ENCODE measurements at regions not wholly inside any gene's neighbourhood (a gene's known extent, or its start where the extent isn't known, plus 50 kb on each side); places are given as distances from the start of the nearest gene placed in this dataset.
A peak's percentile ranks its signal among the peaks of the same experiment; 100 is the strongest.
"Not testable (repeated sequence)": the region's sequence is repeated elsewhere in the genome, so short reads cannot be mapped to it uniquely, and the experiment has no call there.

DNA sequence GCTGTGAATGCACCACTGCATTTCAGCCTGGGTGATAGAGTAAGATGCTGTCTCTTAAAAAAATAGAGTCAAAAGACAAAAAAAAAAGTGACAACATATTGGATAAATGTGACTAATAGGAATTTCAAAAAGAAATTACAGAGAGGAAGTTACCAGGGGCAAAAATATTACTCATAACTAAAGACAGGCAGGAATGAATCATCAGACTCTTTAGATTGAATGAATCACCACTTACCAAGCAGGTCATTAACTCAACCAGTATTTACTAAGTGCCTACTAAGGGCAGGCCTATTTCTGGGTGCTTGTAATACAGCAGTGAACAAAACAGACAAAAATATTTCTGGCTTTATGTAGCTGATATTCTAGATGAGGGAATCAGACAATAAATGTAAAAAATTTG, 301.3 kb downstream of the UBE2NL start:
- H3K27me3 Mint-ChIP-seq; H3K36me3 Mint-ChIP-seq (ENCODE audit: low read depth); intact Hi-C loops (cut with micrococcal nuclease); DNase-seq; CTCF ChIA-PET; POLR2A ChIA-PET; H3K9me3 Mint-ChIP-seq; H3K4me3 Mint-ChIP-seq; H3K27ac Mint-ChIP-seq; H3K4me1 Mint-ChIP-seq: not testable (repeated sequence)
- ATAC-seq (ENCODE audit: low read depth): peak; percentile 57

DNA sequence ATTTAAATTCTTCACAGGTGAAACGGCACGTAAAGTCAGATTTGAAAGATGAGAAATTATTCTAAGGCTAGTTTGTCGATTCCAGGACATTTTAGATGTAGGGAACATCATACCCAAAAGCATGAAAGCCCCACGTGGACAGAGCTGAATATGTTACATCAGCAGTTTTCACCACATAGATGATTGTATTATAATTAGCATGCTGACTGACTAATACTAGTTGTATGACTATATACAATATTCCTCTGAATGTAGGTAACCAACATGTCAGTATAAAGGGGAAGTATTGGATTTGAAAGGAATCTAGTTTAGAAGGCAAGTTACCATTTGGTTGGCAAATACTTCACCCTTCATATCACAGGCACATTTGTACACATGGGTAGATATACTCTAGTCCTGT, 304.6 kb downstream of the UBE2NL start:
- DNase-seq; ATAC-seq (ENCODE audit: low read depth); intact Hi-C loops (cut with micrococcal nuclease); H3K27ac Mint-ChIP-seq; CTCF ChIA-PET; H3K27me3 Mint-ChIP-seq; H3K4me1 Mint-ChIP-seq; H3K4me3 Mint-ChIP-seq; H3K9me3 Mint-ChIP-seq; POLR2A ChIA-PET; H3K36me3 Mint-ChIP-seq (ENCODE audit: low read depth): not testable (repeated sequence)

DNA sequence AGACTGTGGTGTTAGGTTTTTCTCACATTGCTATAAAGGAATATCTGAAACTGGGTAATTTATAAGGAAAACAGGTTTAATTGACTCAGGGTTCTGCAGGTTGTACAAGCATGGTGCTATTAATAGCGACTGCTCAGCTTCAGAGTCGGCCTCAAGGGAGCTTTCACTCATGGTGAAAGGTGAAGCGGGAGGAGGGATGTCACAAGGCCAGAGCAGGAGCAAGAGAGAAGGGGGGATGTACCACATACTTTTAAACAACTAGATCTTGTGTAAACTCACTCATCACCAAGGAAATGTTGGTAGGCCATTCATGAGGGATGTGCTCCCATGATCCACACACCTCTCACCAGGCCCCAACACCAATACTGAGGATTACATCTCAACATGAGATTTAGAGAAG, 313.2 kb downstream of the UBE2NL start:
- H3K27ac Mint-ChIP-seq; ATAC-seq (ENCODE audit: low read depth); H3K9me3 Mint-ChIP-seq; intact Hi-C loops (cut with micrococcal nuclease); H3K4me1 Mint-ChIP-seq; DNase-seq; POLR2A ChIA-PET; H3K36me3 Mint-ChIP-seq (ENCODE audit: low read depth); H3K27me3 Mint-ChIP-seq; CTCF ChIA-PET; H3K4me3 Mint-ChIP-seq: not testable (repeated sequence)

DNA sequence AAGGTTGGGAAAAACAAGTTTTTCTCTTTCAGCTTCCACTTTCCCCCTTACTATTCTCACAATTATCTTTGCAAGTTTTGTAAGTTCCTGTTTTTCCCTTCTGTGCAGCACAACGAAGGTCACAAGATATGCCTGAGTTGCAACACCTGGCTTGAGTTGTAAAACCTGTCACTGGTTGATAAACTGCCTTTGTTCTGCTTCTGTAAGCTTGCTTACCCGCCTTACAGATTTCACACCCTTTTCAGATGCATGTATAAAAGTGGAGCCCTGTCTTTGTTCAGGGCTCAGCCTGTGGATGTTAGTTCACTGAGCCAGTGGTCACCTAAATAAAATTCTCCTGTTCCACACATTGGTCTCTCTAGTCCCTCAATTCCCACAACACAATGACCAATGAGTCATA, 318.9 kb downstream of the UBE2NL start:
- H3K4me3 Mint-ChIP-seq; CTCF ChIA-PET; H3K36me3 Mint-ChIP-seq (ENCODE audit: low read depth); H3K27ac Mint-ChIP-seq; POLR2A ChIA-PET; H3K9me3 Mint-ChIP-seq; DNase-seq; intact Hi-C loops (cut with micrococcal nuclease); H3K27me3 Mint-ChIP-seq; H3K4me1 Mint-ChIP-seq: not testable (repeated sequence)
- peak; percentile 82 for ATAC-seq (ENCODE audit: low read depth)

DNA sequence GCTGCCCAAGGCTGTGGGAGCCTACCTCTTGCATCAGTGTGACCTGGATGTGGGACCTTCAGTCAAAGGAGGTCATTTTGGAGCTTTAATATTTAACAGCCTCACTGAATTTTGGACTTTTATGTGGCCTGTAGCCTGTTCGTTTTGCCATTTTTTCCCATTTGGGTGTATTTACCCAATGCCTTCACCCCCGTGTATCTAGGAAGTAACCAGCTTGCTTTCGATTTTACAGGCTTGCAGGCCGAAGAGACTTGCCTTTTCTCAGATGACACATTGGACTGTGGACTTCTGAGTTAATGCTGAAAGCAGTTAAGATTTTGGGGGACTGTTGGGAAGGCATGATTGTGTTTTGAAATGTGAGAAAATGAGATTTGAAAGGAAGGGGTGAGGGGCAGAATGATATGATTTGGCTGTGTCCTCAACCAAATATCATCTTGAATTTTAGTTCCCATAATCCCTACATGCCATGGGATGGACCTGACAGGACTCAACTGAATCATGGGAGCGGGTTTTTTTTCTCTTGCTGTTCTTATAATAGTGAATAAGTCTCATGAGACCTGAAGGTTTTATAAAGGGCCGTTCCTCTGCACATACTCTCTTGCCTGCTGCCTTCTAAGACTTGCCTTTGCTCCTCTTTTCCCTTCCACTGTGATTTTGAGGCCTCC, 324.6 kb downstream of the UBE2NL start:
- POLR2A ChIA-PET; intact Hi-C loops (cut with micrococcal nuclease): not testable (repeated sequence)

DNA sequence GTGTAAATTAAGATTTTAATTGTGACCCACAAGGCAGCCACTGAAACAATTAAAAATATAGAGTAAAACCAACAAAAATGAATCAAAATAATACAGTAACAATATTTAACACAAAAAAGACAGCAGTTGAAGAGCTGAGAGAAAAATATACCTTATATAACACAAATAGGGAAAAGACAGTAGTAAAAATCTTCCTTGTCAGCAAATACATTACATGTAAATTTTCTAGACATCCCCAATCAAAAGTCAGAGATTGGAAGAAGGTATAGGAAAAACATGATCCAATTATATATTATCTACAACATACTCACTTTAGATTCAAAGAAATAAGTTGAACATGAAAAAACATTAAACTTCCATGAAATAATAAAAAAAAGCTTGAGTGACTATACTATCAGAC, 330.8 kb downstream of the UBE2NL start:
- Mint-ChIP-seq H3K27me3 (no peaks in the 10 kb centered on the region), H3K36me3 (ENCODE audit: low read depth) (no peaks in the 10 kb centered on the region), H3K27ac (no peak overlapping the region), H3K9me3 (peaks cover 10% of the 10 kb centered on the region), H3K4me1 (no peaks in the 10 kb centered on the region), H3K4me3 (no peak overlapping the region)
- TF ChIP-seq, protein P1, sequence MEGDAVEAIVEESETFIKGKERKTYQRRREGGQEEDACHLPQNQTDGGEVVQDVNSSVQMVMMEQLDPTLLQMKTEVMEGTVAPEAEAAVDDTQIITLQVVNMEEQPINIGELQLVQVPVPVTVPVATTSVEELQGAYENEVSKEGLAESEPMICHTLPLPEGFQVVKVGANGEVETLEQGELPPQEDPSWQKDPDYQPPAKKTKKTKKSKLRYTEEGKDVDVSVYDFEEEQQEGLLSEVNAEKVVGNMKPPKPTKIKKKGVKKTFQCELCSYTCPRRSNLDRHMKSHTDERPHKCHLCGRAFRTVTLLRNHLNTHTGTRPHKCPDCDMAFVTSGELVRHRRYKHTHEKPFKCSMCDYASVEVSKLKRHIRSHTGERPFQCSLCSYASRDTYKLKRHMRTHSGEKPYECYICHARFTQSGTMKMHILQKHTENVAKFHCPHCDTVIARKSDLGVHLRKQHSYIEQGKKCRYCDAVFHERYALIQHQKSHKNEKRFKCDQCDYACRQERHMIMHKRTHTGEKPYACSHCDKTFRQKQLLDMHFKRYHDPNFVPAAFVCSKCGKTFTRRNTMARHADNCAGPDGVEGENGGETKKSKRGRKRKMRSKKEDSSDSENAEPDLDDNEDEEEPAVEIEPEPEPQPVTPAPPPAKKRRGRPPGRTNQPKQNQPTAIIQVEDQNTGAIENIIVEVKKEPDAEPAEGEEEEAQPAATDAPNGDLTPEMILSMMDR (IDR thresholded peaks at IDR 0.05): no peak
- intact Hi-C loops (cut with micrococcal nuclease): no loop called here
- CTCF ChIA-PET: no interaction called here
- ATAC-seq (ENCODE audit: low read depth) (no peak), DNase-seq (no peak)
- POLR2A ChIA-PET: no interaction called here

More for the DNA sequence above, 324.6 kb downstream of the UBE2NL start:
- DNase-seq; ATAC-seq (ENCODE audit: low read depth); H3K36me3 Mint-ChIP-seq (ENCODE audit: low read depth); H3K9me3 Mint-ChIP-seq; H3K4me1 Mint-ChIP-seq; H3K4me3 Mint-ChIP-seq; H3K27ac Mint-ChIP-seq; CTCF ChIA-PET; H3K27me3 Mint-ChIP-seq: not testable (repeated sequence)

DNA sequence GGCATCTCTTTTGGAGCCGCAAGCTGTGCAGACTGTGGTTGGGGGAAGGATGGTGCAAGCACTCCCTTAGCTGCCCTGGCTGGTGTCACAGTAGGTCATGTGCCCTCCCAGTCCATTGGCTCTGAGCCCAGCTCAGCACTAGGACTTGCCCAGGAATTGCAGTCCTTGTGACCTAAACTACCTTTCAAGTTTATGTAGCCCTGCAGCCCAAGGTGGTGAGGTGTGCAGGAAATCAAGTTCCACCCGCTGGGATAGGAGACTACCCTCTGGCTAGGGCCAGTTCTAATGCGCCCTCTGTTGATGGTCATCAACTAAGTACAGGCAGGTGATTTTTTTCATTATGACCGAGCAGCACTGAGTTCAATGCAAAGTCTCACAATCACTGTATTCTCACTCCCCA, 335.2 kb downstream of the UBE2NL start:
- H3K36me3 Mint-ChIP-seq (ENCODE audit: low read depth): no peaks in the 10 kb centered on the region
- ChIA-PET POLR2A (no interaction called here), CTCF (no interaction called here)
- DNase-seq: no peak
- peaks cover 11% of the 10 kb centered on the region for H3K9me3 Mint-ChIP-seq
- no peak for ATAC-seq (ENCODE audit: low read depth)
- intact Hi-C loops (cut with micrococcal nuclease): no loop called here
- TF ChIP-seq, protein P1 (IDR thresholded peaks at IDR 0.05): no peak
- H3K4me1 Mint-ChIP-seq: no peaks in the 10 kb centered on the region
- no peak overlapping the region for H3K4me3 Mint-ChIP-seq
- H3K27me3 Mint-ChIP-seq: no peaks in the 10 kb centered on the region
- no peak overlapping the region for H3K27ac Mint-ChIP-seq

DNA sequence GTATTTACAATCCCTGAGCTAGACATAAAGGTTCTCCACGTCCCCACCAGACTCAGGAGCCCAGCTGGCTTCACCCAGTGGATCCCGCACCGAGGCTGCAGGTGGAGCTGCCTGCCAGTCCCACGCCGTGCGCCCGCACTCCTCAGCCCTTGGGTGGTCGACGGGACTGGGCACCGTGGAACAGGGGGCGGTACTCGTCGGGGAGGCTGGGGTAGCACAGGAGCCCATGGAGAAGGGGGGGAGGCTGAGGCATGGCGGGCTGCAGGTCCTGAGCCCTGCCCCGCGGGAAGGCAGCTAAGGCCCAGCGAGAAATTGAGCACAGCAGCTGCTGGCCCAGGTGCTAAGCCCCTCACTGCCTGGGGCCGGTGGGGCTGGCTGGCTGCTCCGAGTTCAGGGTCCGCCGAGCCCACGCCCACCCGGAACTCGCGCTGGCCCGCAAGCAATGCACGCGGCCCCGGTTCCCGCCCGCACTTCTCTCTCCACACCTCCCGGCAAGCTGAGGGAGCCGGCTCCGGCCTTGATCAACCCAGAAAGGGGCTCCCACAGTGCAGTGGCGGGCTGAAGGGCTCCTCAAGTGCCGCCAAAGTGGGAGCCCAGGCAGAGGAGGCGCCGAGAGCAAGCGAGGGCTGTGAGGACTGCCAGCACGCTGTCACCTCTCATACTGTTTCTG, 347.4 kb downstream of the UBE2NL start:
- H3K27ac Mint-ChIP-seq; H3K36me3 Mint-ChIP-seq (ENCODE audit: low read depth); intact Hi-C loops (cut with micrococcal nuclease); H3K4me1 Mint-ChIP-seq; CTCF ChIA-PET; H3K4me3 Mint-ChIP-seq; POLR2A ChIA-PET; H3K27me3 Mint-ChIP-seq; ATAC-seq (ENCODE audit: low read depth); DNase-seq; H3K9me3 Mint-ChIP-seq: not testable (repeated sequence)
